ENCODE measurements at regions not wholly inside any gene's neighbourhood (a gene's known extent, or its start where the extent isn't known, plus 50 kb on each side); places are given as distances from the start of the nearest gene placed in this dataset.

- DNase-seq (ENCODE audit: low spot score), result no peak
These were observed 236.6 kb upstream of the FBXL7 start for GRCh38 chr5:15263406-15263805.

DNA sequence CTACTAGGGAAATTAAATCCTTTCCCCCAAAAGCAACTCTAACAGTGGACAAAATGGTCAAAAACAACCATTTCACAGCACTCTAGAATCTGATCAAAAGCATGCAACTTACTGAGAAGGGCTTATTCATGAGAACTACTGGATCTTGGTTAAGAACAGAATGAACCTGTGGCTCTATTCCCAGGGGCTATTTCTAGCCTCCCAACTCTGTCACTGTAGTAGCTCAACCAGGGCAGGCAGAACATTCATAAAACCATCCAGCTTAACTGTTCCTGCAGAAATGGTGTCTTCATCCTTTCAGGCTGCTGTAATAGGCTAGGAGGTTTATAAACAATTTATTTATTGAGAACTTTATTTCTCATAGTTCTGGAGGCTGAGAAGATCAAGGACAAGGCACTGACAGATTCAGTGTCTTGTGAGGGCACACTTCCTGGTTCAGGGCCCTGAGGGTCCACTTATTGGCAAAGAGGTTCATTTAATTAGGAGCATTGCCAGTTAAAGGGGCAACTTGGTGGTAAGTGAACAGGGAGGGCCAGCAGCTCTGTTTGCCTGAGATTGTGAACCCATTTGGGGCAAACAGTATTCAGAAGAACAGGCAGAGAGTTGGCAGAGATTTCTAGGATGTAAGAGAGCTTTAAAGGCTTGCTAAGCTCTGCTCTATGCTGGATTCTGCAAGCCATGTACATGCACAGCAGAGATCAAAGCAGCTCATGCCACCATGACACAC, 238.5 kb upstream of the FBXL7 start:
- DNase-seq (ENCODE audit: low spot score), result no peak

DNA sequence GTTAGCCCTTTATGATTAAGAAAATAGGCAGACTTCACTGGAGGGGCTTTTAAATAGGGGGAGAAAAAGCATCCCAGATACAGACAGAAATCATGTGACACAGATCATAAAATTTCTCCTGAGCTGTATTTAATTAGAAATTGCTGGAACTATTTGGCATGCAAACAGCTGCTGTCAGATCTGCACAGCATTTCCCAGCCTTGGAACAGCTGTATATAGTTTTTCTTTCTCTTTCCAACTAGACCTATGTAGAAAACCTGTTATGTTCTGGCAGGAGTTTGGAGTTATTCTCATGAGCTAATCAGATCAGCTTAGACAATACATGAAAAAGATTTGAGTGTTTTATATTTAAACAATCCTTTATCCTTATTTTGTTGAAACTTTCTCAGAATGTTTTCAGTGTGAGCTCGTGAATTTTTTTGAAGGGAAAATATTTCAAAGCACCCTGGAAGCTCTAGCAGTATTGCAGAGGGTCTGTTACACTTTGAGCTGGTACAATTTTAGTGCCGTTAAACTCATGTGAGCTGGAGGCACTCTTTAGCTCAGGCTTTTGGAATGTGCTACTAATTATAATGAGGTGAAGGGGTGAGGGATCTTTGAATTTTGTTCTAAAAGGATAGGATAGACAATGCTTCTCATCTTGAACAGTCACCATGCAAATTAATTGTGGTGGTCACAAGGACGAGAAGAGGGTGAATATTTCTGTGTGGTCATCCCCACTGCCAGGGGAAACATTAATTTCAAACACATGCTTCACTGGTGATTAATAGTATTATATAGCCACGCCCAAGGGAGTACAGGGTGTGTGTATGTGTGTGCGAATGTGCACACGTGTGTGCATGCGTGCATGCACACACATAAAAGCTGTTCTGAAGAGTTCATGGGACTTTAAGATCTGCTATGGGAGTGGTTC, 239.4 kb upstream of the FBXL7 start:
- DNase-seq (ENCODE audit: low spot score), result no peak

DNA sequence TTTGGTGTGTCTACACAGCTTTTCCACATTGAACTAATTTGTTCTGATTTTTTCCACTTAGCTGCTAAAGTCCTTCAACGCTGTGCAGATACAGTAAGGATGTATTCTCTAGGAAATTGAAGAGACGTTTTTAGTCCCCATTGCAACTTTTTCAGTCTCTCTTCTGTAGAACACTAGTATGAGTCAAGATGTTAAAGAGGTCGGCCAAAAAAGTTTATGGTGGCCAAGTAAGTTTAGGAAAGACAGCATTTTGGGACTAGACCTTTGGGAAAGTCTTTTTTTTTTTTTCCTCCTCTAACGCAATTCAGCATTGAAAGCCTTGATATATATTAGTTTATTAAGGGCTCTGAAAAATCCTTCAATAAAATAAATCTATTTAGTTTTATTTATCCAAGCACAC, 243.5 kb upstream of the FBXL7 start:
- DNase-seq (ENCODE audit: low spot score), result no peak

DNA sequence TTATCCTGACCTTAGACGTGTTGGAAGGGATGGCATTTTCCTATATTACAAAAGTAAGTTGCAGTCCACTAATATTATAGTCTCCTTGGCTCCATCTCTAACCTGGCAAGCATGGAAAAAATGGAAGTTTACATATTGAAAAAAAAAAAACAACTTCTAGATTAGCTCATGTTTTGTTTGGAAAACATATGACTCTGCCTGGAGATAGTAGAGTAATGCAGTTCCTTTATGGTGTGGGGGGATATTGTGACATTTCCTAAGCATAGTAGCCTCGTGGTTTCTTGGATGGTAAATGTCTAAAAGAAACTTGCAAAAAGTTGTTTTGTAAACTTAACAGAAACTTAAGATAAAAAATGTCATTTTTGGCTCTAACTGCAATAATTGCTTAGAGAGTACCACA, 244.4 kb upstream of the FBXL7 start:
- DNase-seq (ENCODE audit: low spot score), result no peak

- no peak for DNase-seq (ENCODE audit: low spot score)
These were observed 245.4 kb upstream of the FBXL7 start for GRCh38 chr5:15254607-15255006.

GRCh38 chr5:15252331-15252730, 247.6 kb upstream of the FBXL7 start:
- no peak for DNase-seq (ENCODE audit: low spot score)

- DNase-seq (ENCODE audit: low spot score), result no peak
These were observed 250.8 kb upstream of the FBXL7 start for GRCh38 chr5:15249152-15249551.

DNA sequence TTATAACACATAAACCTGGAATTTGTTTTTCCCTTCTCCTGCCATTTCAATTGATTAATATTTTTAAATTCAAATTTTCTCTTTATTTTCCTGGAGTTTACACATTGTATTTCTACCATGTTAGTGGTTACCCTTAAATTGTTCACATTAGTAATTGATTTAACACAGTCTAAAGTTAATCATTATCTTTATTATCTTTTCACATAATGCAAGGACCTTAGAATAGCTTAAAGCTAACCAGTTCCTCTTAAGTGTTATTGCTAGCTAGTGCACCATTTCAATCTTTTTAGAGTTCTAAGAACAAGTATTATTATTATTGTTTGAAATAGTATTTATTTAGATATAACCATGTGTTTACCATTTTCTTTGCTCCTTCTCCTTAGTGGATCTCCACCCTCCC, 251.2 kb upstream of the FBXL7 start:
- no peak for DNase-seq (ENCODE audit: low spot score)

DNA sequence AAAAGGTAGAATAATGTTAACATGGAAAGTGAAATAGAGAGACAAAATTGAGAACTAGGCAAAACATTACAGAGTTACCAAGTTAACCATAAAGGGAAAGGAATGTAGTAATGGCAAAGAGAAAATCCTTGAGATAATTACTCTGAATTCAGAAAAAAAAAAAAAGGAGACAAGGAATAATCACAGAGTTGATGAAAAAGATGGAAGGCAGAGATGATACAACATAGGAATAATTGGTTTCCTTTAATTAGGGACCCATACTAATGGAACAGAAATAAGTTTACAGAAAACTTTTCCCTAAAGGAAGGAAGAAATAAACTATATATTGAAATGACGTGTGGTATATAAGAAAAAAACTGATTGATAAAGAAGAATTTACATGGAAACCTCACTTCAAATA, 254.1 kb upstream of the FBXL7 start:
- no peak for DNase-seq (ENCODE audit: low spot score)

DNA sequence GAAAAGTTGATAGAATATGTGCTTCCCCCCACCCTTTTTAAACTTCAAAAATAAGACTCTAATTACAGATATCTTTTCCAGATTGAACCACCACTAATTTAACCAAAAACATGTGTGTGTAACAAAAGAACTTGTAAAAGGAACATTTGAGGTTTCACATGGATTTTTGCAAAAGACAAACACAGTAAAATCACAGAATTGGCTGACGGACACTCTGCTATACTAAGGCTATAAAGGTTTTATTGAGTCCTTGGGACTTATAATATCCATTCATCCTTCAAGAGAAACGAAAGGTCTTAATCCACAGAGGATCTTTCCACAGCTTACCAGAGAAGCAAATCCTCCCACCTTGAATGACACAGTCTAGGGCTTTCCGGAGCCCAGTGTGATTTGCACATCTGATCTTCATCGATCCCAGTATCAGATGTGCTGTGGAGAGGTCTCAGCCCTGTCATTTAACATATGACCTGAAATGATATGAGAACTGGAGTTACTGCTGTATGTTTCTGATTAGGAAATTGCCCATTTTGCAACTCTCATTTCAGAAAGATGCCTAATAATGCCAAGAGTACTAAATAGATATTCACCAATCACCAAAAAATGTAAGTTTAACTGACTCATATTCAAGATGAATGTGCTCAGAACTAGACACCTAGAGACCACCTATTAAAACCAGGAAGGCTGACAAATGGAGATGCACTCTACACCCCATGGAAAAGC, 256.5 kb upstream of the FBXL7 start:
- no peak for DNase-seq (ENCODE audit: low spot score)

- no peak for DNase-seq (ENCODE audit: low spot score)
These were observed 258.7 kb upstream of the FBXL7 start for GRCh38 chr5:15241216-15241821.

DNA sequence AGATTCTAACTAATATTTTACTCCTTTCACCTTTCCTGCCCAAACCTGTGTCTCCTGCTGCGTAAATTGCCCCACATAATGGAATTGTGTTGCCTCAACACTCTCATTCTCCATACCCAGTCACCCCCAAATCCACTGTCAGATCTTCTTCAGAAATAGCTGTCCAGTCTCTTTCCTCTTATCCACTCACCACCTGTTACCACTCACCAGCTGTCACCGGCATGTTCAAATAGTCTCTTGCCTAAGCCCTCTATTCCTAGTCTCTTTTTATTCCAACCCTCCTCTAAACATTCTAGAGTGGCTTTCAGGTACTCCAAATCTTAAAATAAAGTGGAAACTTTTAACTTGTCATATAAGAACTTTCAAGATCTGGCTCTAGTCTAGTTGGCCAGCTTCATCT, 262.0 kb upstream of the FBXL7 start:
- no peak for DNase-seq (ENCODE audit: low spot score)

DNA sequence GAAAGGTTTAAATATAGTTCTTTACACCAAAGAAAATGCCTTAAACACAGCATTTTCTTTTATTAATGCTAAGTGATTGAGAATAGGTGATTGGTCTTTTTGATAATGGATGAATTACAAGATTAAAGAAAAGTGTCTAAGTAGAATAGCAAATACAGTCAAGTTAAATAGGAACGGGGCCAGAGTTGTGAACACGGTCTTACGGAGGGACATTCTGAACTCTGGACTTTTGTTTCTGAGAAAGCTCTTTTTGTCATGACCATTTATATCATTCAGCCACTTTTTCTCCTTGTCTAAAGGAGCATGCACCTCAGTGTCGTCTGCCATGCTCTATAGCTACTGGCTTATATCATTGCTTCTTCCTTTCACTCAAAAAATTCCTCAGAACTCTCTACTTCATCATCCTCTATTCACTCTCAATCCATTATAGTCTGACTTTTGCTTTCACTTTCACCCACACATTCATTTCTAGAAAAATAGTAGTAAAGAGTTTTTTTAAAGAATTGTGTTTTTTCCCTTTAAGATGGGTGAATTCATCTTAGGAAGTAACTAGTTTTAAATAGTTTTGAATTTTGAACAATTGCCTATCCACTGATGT, 263.0 kb upstream of the FBXL7 start:
- no peak for DNase-seq (ENCODE audit: low spot score)

DNA sequence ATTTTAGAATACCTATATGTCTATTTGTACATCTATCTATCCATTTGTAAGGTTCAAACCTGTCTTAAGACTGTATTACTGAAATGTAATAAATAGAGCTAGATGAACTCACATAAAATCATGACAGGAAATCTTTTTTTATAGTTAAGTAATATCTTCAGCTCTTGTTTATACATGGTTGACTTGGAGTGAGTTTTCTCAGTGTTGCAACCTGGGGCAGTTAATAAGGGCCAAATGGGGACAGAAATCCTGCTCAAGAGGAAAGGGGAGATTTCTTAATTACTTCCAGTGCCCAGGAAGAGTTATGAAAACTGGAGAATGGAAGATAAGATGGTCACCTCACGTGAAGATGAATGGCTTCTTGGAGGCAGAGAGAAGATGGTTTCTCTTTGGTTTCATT, 265.1 kb upstream of the FBXL7 start:
- DNase-seq (ENCODE audit: low spot score), result no peak

GRCh38 chr5:15234366-15234765, 265.6 kb upstream of the FBXL7 start:
- DNase-seq (ENCODE audit: low spot score), result no peak

DNA sequence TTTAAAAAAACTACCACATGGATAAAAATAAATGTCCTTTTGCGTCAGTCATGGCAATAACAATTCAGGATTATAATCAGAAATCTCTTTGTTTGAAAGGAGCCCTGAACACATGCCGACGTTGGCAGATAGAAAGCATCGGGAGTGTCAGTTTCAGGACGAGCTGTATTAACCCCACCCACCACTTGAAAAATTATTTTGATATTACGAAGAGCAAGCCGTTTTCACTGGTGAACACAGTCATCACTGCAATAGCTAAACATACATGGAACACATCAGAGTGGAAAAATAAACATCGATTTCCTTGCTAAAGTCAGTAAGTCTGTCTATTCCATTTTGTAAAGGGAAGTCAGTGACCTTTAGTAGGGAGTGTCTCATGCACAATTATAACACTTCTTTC, 266.4 kb upstream of the FBXL7 start:
- no peak for DNase-seq (ENCODE audit: low spot score)

- no peak for DNase-seq (ENCODE audit: low spot score)
These were observed 277.8 kb upstream of the FBXL7 start for GRCh38 chr5:15222156-15222555.

DNA sequence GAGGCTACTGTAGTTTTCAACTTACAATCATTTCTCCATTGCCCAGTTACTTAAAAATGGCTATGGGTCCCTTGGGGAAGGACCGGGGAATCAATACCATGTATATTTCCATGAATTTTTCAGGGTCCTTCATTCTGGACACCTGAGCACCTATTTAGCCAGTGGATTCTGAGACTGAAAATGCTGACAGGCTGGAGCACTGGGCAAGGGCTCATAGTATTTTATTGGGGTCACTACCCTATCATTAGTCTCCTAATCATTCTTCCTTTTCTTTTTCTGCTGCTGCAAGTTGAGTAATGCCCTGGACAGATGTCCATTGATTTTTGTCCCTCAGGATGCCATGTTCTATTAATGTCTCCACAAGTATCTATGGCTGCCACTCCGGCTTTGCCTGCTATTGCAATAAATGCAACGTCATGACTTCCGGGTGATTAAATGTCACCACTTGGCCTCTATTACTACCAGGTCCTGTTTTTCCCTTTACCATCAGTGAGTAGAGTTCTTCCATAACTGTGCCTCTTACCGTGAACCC, 279.3 kb upstream of the FBXL7 start:
- no peak for DNase-seq (ENCODE audit: low spot score)

- DNase-seq (ENCODE audit: low spot score), result no peak
These were observed 284.9 kb upstream of the FBXL7 start for GRCh38 chr5:15215056-15215455.

- DNase-seq (ENCODE audit: low spot score), result no peak
These were observed 286.0 kb upstream of the FBXL7 start for GRCh38 chr5:15214010-15214409.

Measured in SK-N-DZ (cell line).